ENCODE measurements at regions not wholly inside any gene's neighbourhood (a gene's known extent, or its start where the extent isn't known, plus 50 kb on each side); places are given as distances from the start of the nearest gene placed in this dataset.

DNA sequence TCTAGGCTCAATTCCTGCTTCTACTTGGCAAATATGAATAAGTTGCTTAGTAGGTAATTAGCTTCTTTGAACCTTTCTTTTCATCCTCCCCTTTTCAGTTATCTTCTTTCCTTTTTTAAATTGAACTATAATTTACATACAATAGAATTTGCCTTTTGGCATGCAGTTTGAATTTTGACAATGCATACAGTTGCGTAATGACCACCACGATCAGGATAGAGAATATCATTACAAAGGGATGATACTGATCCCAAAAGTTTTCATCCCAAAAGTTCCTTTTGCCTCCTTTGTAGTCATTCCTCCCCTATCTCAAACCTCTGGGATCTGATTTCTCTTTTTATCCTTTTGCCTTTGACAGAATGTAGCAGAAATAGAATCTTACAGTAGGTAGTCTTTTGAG is 164.4 kb downstream of the NOC3L start:
- Histone ChIP-seq H3K27ac (ENCODE audit: low read depth, low read length, poor library complexity, severe bottlenecking) (no peak overlapping the region), H3K4me1 (ENCODE audit: insufficient read depth, low read length, severe bottlenecking) (no peaks in the 10 kb centered on the region), H3K79me2 (ENCODE audit: insufficient read depth, low read length) (no peaks in the 10 kb centered on the region), H3F3A (ENCODE audit: insufficient read depth, low read length) (no peaks in the 10 kb centered on the region), H2AFZ (ENCODE audit: low read length) (no peak overlapping the region), H3K36me3 (ENCODE audit: insufficient read depth, low read length) (no peaks in the 10 kb centered on the region), H3K4me2 (ENCODE audit: low read length) (no peak overlapping the region), H4K20me1 (ENCODE audit: insufficient read depth, low read length) (no peaks in the 10 kb centered on the region), H3K9me3 (ENCODE audit: low read length) (no peaks in the 10 kb centered on the region), H3K27me3 (ENCODE audit: insufficient read depth, low read length) (no peaks in the 10 kb centered on the region), H3K9ac (ENCODE audit: low read length) (no peak overlapping the region), H3K4me3 (ENCODE audit: low read depth, low read length, poor library complexity, severe bottlenecking) (no peak overlapping the region), H3K9me2 (ENCODE audit: low read depth, low read length) (no peaks in the 10 kb centered on the region)
- no peak for TF ChIP-seq EZH2 (IDR thresholded peaks at IDR 0.05; ENCODE audit: borderline replicate concordance, low read length)
- TF ChIP-seq, protein P1, sequence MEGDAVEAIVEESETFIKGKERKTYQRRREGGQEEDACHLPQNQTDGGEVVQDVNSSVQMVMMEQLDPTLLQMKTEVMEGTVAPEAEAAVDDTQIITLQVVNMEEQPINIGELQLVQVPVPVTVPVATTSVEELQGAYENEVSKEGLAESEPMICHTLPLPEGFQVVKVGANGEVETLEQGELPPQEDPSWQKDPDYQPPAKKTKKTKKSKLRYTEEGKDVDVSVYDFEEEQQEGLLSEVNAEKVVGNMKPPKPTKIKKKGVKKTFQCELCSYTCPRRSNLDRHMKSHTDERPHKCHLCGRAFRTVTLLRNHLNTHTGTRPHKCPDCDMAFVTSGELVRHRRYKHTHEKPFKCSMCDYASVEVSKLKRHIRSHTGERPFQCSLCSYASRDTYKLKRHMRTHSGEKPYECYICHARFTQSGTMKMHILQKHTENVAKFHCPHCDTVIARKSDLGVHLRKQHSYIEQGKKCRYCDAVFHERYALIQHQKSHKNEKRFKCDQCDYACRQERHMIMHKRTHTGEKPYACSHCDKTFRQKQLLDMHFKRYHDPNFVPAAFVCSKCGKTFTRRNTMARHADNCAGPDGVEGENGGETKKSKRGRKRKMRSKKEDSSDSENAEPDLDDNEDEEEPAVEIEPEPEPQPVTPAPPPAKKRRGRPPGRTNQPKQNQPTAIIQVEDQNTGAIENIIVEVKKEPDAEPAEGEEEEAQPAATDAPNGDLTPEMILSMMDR (IDR thresholded peaks at IDR 0.05; ENCODE audit: low read length) = no peak

GRCh38 chr10:94199565-94199964 is 163.2 kb downstream of the NOC3L start:
- Histone ChIP-seq H3K4me1 (ENCODE audit: insufficient read depth, low read length, severe bottlenecking) (no peaks in the 10 kb centered on the region), H3K27me3 (ENCODE audit: insufficient read depth, low read length) (no peaks in the 10 kb centered on the region), H3K36me3 (ENCODE audit: insufficient read depth, low read length) (no peaks in the 10 kb centered on the region), H3K9ac (ENCODE audit: low read length) (no peak overlapping the region), H2AFZ (ENCODE audit: low read length) (no peak overlapping the region), H3K27ac (ENCODE audit: low read depth, low read length, poor library complexity, severe bottlenecking) (no peak overlapping the region), H4K20me1 (ENCODE audit: insufficient read depth, low read length) (no peaks in the 10 kb centered on the region), H3F3A (ENCODE audit: insufficient read depth, low read length) (no peaks in the 10 kb centered on the region), H3K9me2 (ENCODE audit: low read depth, low read length) (no peaks in the 10 kb centered on the region), H3K79me2 (ENCODE audit: insufficient read depth, low read length) (no peaks in the 10 kb centered on the region), H3K4me2 (ENCODE audit: low read length) (no peak overlapping the region), H3K4me3 (ENCODE audit: low read depth, low read length, poor library complexity, severe bottlenecking) (no peak overlapping the region), H3K9me3 (ENCODE audit: low read length) (no peaks in the 10 kb centered on the region)
- TF ChIP-seq, protein P1 (IDR thresholded peaks at IDR 0.05; ENCODE audit: low read length) = no peak
- no peak for TF ChIP-seq EZH2 (IDR thresholded peaks at IDR 0.05; ENCODE audit: borderline replicate concordance, low read length)

- Histone ChIP-seq H3K9me2 (ENCODE audit: low read depth, low read length) (no peaks in the 10 kb centered on the region), H3K4me2 (ENCODE audit: low read length) (no peak overlapping the region), H3K27me3 (ENCODE audit: insufficient read depth, low read length) (no peaks in the 10 kb centered on the region), H3K79me2 (ENCODE audit: insufficient read depth, low read length) (no peaks in the 10 kb centered on the region), H3K27ac (ENCODE audit: low read depth, low read length, poor library complexity, severe bottlenecking) (no peak overlapping the region), H3K4me1 (ENCODE audit: insufficient read depth, low read length, severe bottlenecking) (no peaks in the 10 kb centered on the region), H4K20me1 (ENCODE audit: insufficient read depth, low read length) (no peaks in the 10 kb centered on the region), H3F3A (ENCODE audit: insufficient read depth, low read length) (no peaks in the 10 kb centered on the region), H2AFZ (ENCODE audit: low read length) (no peak overlapping the region), H3K36me3 (ENCODE audit: insufficient read depth, low read length) (no peaks in the 10 kb centered on the region), H3K9ac (ENCODE audit: low read length) (no peak overlapping the region), H3K9me3 (ENCODE audit: low read length) (no peaks in the 10 kb centered on the region), H3K4me3 (ENCODE audit: low read depth, low read length, poor library complexity, severe bottlenecking) (no peak overlapping the region)
- TF ChIP-seq, protein P1 (IDR thresholded peaks at IDR 0.05; ENCODE audit: low read length) = no peak
- TF ChIP-seq EZH2 (IDR thresholded peaks at IDR 0.05; ENCODE audit: borderline replicate concordance, low read length) = no peak
Observed at GRCh38 chr10:94200146-94200837, 162.4 kb downstream of the NOC3L start.

All from OCI-LY1 (cell line).